Activated naive CD8-positive, alpha-beta T cell treated with anti-CD3 and anti-CD28 coated beads, Interleukin-2, amount 10 ng/mL, durations not matched to agents 7 days and 5 days (primary cell): ENCODE measurements at regions not wholly inside any gene's neighbourhood (a gene's known extent, or its start where the extent isn't known, plus 50 kb on each side); places are given as distances from the start of the nearest gene placed in this dataset.
A peak's percentile ranks its signal among the peaks of the same experiment; 100 is the strongest.

Source experiments
- ATAC-seq: fragments of 150-1000 bp; cut with Tn5 transposase; one replicate; pipeline ENCODE4 v1.10.0; 2021; ENCODE audit warnings: low read depth, moderate library complexity
- POLR2A ChIA-PET: fragments of 350-600 bp; sonication (Branson Sonifier 250); formaldehyde crosslinking; loops from one replicate; lab custom pipeline; 2021; ENCODE audit warnings: antibody characterized with exemption; lab: Charles Lee
- DNase-seq: peaks from one replicate; pipeline ENCODE4 v3.0.0; 2021
- H3K27ac Mint-ChIP-seq: one replicate; pipeline ENCODE4 v1.8.0; 2022; ENCODE audit warnings: mild to moderate bottlenecking, mixed read lengths
- H3K27me3 Mint-ChIP-seq: one replicate; pipeline ENCODE4 v1.8.0; 2022; ENCODE audit warnings: mild to moderate bottlenecking, moderate library complexity, mixed read lengths
- H3K36me3 Mint-ChIP-seq: one replicate; pipeline ENCODE4 v1.8.0; 2021; ENCODE audit warnings: mild to moderate bottlenecking, mixed read lengths
- H3K4me1 Mint-ChIP-seq: one replicate; pipeline ENCODE4 v1.8.0; 2021; ENCODE audit warnings: mixed read lengths
- H3K4me3 Mint-ChIP-seq: one replicate; pipeline ENCODE4 v1.8.0; 2022; ENCODE audit warnings: mild to moderate bottlenecking, moderate library complexity, mixed read lengths
- H3K9me3 Mint-ChIP-seq: one replicate; pipeline ENCODE4 v1.8.0; 2021; ENCODE audit warnings: mixed read lengths

DNA sequence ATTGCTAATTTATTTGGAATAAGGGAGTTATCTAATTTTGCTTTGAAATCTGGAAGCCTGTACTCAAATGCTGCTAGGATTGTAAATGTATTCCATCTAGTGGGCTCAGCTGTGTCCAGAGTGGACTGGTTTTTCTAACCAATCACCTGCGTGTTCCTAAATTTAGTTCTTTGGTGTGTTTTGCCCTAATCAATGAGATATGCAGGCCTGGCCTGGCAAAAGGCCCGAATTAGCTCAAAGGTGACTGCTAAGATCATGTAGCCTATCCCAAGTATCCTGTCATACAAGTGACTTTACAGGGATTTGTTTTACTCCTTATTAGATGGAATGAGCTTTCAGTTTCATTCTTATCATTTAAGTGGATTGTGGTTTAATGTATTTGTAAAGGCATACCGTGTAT lies 51.3 kb upstream of the ARMC2 start:
- ATAC-seq (no peak), DNase-seq (no peak)
- no peak overlapping the region for H3K27ac Mint-ChIP-seq
- POLR2A ChIA-PET: no interaction called here
- H3K4me3 Mint-ChIP-seq: no peak overlapping the region
- peaks cover under 1% of the 10 kb centered on the region for H3K36me3 Mint-ChIP-seq
- H3K27me3 Mint-ChIP-seq: peaks cover 2% of the 10 kb centered on the region
- peaks cover 37% of the 10 kb centered on the region for H3K4me1 Mint-ChIP-seq
- no peaks in the 10 kb centered on the region for H3K9me3 Mint-ChIP-seq

GRCh38 chr6:108797951-108798669 lies 50.1 kb upstream of the ARMC2 start:
- H3K4me1 Mint-ChIP-seq: peaks cover 38% of the 10 kb centered on the region
- POLR2A ChIA-PET: interaction anchor here (1.3 to 2.0 kb wide), 3 partner anchors 14 to 296 kb away, joined by 4 to 14 read pairs (median 4); partner anchors contain the start of genes FOXO3 and SESN1
- H3K9me3 Mint-ChIP-seq: no peaks in the 10 kb centered on the region
- DNase-seq (no peak), ATAC-seq (no peak)
- H3K27me3 Mint-ChIP-seq: peaks cover 4% of the 10 kb centered on the region
- H3K36me3 Mint-ChIP-seq: peaks cover 1% of the 10 kb centered on the region
- H3K4me3 Mint-ChIP-seq: peak overlapping the region; percentile 81
- peak overlapping the region; percentile 95 for H3K27ac Mint-ChIP-seq
